ENCODE measurements at regions not wholly inside any gene's neighbourhood (a gene's known extent, or its start where the extent isn't known, plus 50 kb on each side); places are given as distances from the start of the nearest gene placed in this dataset.
"Not testable (repeated sequence)": the region's sequence is repeated elsewhere in the genome, so short reads cannot be mapped to it uniquely, and the experiment has no call there.

DNA sequence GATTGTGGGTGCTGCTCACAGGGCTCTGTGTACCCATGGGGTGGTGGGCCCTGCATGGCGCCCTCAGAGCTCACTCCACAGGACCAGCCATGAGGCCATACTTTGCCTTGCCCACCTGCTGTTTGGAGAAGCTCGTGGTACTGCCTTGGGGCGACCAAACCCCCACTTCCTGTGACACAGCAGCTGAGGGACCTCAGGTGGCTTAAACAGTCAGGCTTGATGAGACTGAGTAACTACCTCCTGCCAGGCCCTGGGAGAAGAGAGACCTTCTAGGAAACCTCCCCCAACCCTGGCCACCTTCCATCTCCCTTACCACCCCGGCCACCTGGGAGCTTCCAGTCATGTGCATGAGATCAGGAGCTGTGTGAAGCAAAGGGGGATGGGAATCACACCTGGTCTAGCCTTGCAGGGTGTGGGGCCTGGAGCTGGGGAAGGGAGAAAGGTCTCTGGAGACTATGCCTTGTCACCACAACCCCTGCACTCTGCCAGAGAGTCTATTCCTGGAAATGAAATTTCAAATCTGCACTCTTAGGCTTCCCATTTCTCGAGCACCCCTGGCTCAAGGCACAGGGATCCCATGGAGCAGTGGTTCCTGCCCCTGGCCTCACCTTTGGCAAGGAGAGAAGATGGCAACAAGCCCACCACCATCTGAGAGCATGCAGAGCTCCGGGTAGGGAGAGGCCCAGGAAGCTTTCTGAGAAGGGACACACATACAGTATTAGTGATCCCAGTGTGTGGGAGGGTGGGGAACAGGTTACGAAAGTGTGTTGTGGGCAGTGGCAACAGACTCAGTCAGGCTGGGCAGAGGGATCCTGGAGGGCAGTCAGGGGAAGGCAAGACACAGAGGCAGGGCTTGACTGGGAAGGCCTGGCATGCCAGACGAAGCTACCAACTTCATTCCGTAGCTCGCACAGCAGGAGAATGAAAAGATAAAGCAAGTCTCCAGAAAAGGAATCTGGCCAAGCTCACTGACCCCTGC, 125.0 kb downstream of the URI1 start:
- CTCF ChIA-PET = no interaction called here
- Histone ChIP-seq H3K36me3 (ENCODE audit: control insufficient read depth, insufficient read depth, low read length) (no peaks in the 10 kb centered on the region), H3K4me3 (ENCODE audit: low read depth, low read length) (no peak overlapping the region), H3K27me3 (ENCODE audit: control insufficient read depth, insufficient read depth, low read length) (no peaks in the 10 kb centered on the region)
- TF ChIP-seq, protein P1, sequence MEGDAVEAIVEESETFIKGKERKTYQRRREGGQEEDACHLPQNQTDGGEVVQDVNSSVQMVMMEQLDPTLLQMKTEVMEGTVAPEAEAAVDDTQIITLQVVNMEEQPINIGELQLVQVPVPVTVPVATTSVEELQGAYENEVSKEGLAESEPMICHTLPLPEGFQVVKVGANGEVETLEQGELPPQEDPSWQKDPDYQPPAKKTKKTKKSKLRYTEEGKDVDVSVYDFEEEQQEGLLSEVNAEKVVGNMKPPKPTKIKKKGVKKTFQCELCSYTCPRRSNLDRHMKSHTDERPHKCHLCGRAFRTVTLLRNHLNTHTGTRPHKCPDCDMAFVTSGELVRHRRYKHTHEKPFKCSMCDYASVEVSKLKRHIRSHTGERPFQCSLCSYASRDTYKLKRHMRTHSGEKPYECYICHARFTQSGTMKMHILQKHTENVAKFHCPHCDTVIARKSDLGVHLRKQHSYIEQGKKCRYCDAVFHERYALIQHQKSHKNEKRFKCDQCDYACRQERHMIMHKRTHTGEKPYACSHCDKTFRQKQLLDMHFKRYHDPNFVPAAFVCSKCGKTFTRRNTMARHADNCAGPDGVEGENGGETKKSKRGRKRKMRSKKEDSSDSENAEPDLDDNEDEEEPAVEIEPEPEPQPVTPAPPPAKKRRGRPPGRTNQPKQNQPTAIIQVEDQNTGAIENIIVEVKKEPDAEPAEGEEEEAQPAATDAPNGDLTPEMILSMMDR (IDR thresholded peaks at IDR 0.05; ENCODE audit: insufficient read depth, low read depth, low read length) = no peak
- POLR2A ChIA-PET = no interaction called here
- DNase-seq (ENCODE audit: low read depth) = no peak

DNA sequence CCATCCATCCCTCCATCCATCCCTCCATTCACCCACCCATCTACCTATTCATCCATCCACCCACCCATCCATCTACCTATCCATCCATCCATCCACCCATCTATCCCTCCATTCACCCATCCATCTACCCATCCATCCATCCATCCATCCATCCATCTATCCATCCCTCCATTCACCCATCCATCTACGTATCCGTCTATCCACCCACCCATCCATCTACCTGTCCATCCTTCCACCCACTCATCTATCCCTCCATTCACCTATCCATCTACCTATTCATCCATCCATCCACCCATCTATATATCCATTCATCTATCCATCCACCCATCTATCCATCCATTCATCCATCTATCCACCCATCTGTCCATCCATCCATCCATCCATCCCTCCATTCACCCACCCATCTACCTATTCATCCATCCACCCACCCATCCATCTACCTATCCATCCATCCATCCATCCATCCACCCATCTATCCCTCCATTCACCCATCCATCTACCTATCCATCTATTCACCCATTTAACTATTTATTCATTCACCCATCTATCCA, 126.0 kb downstream of the URI1 start:
- H3K27me3 ChIP-seq (ENCODE audit: control insufficient read depth, insufficient read depth, low read length); H3K4me3 ChIP-seq (ENCODE audit: low read depth, low read length); H3K36me3 ChIP-seq (ENCODE audit: control insufficient read depth, insufficient read depth, low read length); CTCF ChIA-PET; DNase-seq (ENCODE audit: low read depth); POLR2A ChIA-PET: not testable (repeated sequence)

DNA sequence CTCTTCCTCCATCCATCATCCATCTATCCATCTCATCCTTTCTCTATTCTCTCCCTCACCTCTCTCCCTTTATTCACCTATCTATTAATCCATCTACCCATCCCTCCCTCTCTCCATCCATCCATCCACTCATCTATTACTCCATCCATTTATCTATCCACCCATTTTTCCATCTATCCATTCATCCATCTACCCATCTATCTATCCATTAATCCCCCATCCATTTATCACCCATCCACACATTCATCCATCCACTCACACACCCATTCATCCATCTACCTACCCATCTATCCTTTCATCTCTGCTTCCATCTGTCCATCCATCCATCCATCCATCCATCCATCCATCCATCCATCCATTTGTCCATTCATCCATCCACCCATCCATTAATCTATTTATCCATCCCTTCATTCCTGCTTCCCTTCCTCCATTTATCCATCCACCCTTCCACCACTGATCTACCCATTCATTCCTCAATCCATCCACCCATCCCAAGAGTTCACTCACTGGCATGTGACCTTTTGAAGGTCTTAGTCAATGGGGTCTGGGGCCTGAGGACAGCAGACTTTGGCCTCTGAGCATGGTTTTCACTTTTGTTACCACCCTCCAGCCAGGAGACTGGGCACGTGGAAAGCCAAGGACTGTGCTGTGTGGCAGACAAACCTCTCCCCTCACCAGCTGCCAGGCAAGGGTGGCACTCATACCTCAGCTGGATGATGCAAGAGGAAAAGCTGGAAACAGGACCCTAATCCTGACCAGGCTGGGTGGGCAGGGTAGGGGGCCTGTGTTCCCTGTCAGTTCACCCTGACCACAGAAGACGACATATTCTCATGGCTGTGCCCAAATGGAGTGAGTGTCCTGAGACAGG, 126.7 kb downstream of the URI1 start:
- Histone ChIP-seq H3K4me3 (ENCODE audit: low read depth, low read length) (no peak overlapping the region), H3K36me3 (ENCODE audit: control insufficient read depth, insufficient read depth, low read length) (no peaks in the 10 kb centered on the region), H3K27me3 (ENCODE audit: control insufficient read depth, insufficient read depth, low read length) (no peaks in the 10 kb centered on the region)
- no peak for DNase-seq (ENCODE audit: low read depth)
- ChIA-PET CTCF (no interaction called here), POLR2A (no interaction called here)
- TF ChIP-seq, protein P1 (IDR thresholded peaks at IDR 0.05; ENCODE audit: insufficient read depth, low read depth, low read length) = no peak

DNA sequence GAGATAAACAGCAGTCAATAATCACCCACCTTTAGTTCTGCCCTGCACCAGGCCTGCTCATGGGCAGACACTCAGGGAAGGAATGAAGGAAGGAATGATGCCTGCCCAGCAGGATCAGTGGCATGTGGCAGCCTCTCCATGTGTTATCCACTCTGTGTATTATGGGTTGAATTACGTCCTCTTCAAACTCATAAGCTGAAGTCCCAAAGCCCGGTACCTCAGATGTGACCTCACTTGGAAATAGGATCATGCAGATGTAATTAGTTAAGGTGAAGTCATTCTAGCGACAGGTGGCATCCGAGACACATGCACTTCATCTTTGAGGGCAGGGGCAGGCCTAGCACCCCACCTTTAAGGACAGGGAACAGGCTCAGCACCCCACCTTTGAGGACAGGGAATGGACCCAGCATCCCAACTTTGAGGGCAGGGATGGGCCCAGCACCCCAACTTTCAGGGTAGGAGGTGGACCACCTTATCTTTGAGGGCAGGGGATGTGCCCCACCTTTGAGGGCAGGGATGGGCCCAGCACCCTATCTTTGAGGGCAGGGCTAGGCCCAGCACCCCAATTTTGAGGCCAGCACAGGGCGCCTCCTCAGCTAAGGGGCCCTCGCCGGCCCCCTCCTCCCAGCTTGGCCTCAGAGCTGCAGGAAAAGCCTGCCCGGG, 127.6 kb downstream of the URI1 start:
- POLR2A ChIA-PET = no interaction called here

More for the DNA sequence above, 127.6 kb downstream of the URI1 start:
- Histone ChIP-seq H3K36me3 (ENCODE audit: control insufficient read depth, insufficient read depth, low read length) (no peaks in the 10 kb centered on the region), H3K27me3 (ENCODE audit: control insufficient read depth, insufficient read depth, low read length) (no peaks in the 10 kb centered on the region), H3K4me3 (ENCODE audit: low read depth, low read length) (no peak overlapping the region)
- no peak for DNase-seq (ENCODE audit: low read depth)
- TF ChIP-seq, protein P1 (IDR thresholded peaks at IDR 0.05; ENCODE audit: insufficient read depth, low read depth, low read length) = no peak
- CTCF ChIA-PET = no interaction called here
